HG03432 (cell line): ENCODE measurements at regions not wholly inside any gene's neighbourhood (a gene's known extent, or its start where the extent isn't known, plus 50 kb on each side); places are given as distances from the start of the nearest gene placed in this dataset.
"Not testable (repeated sequence)": the region's sequence is repeated elsewhere in the genome, so short reads cannot be mapped to it uniquely, and the experiment has no call there.

Source experiments
- ATAC-seq: cut with Tn5 transposase; IDR thresholded peaks from one replicate; pipeline ENCODE4 v1.9.1; 2021; ENCODE audit warnings: mild to moderate bottlenecking, moderate library complexity; ENCODE audit not compliant: unreplicated experiment

DNA sequence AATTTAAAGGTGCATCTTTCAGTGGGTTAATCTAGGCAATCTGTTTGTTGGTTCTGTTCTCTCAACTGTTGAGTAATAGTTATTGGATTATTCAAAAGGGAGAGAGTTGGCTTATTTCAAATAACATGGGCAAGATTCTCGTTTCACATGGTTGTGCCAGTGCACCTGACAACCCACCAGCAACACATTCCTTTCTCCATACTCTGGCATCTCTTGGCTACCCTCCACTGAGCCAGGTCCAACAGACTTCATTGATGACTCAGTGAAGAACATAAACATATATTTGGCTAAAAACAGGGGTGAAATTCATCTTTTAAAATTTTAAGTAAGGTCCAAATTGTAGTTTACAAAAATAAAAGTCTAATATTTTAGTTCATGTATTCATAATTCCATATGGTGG lies 967.2 kb downstream of the RPA4 start:
- no peak for ATAC-seq

DNA sequence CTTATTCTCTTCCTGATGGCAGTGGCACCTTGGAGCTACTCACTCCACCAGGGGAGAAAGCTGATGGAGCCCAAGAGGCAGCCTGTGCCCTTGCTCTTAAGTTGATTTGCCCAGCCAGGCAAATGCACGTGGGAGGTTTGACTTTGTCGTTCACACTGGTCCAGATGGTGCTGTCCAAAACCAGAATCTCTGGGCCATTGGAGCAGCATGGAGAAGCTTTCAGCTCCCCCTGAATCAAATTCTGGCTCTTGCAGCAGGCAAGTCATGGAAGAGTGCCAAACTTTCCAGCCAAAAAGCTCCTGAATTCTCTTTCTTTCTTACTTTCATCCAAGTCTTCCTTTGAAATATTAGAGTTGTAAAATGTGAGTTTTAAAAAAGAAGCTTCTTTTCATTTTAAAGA lies 970.4 kb downstream of the RPA4 start:
- ATAC-seq: no peak

DNA sequence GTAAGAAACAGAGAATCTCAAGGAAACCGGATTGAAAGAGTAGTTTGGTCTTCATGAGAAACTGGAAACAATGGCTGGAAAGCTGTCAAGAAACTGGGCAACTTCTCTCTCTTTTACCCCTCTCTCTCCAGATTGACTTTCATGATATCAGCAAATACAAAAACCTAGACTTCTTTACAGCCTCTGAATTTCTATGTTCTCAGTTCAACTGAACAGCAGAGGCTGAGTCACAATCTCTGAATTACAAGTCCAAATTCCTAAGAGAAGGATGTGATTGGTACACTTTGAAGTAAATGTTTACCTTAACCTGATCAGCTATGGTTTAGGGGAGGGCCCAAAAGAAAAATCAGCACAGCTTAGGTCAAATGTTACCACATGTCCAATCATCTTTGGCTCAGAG lies 974.9 kb downstream of the RPA4 start:
- ATAC-seq: no peak

DNA sequence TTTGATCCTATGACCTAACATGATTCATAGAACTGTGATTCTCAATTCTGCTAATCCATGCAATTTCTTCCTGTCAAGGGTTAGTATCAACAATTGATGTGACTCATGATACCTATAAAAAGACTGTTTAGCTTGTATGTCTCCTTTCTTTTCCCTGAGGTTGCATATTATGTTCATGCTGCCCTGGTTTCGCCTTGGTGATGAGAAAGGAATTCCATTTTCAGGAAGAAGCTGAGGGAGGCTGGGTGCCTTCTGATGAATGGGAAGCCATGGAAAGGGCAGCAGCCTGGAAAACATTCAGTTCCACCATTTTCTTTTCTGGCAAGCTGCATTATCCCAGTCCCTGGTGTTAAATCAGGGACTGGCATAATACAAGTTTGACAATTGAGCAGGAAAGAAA lies 976.5 kb downstream of the RPA4 start:
- ATAC-seq: no peak

DNA sequence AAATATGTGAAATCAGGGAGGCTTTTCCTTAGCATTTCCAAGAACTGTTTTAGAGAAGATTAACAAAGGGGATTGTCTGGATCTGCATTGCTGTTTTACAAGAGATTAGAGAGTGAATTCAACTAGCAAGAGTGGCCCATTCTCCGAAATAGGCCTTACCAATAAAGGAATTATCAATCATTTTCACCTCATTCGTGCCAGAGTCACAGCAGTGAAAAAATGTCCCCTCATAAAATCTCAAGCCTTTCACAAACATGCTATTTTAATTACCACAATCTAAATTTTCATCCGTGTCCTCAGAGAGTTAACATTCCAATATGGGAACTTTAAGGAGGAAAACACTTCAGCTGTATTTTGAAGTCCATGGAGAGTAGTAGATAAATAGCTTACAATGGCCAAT lies 979.6 kb downstream of the RPA4 start:
- no peak for ATAC-seq

DNA sequence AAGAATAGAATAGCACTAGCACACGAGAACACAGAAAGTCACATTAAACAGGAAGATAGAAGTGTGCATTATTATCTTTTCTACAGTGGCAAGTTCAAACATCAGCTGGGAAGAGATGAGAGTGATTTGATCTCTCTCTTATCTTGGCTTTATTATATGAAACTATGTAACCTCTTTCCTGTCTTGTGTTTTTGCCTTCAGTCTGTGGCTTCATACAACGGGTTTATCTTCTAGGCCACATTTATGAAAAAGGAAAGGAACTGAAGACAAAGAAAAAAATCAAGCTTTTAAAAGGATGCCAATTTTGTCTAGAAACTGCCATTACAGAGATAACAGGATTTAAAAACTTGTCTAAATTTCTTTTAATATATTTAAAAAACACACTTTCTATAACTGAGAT lies 983.6 kb downstream of the RPA4 start:
- no peak for ATAC-seq

DNA sequence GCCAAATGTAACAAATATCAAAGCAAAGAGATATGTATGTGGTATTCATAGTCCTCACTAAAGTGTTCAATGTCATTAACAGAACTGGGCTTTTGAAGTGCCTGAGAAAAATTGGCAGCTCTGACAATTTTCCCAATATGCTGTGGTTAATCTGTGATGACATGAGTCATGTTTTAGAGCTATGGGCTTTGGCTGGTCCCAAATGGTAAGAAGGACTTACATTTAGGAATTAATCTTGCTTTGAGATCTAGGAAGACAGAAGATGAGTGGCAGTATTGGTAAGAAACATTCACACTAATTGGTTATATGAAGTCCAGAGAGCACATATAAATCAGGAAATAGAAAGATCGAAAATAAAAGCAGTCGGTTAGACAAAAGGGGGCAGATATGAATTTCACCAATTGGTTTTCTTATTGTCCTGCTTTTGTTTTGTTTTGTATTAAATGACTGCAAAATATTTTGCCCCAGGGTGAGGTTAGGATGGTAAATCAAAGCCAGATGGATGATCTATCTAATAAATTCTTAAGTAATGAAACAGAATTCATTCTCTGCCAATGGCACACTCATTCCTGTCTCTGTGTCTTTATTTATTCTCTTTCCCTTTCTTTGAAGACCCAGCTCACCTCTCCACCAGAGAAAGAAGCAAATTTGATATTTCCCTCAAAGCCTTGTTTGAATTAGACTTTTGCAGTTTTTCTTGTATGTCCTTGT lies 993.1 kb downstream of the RPA4 start:
- ATAC-seq: no peak

DNA sequence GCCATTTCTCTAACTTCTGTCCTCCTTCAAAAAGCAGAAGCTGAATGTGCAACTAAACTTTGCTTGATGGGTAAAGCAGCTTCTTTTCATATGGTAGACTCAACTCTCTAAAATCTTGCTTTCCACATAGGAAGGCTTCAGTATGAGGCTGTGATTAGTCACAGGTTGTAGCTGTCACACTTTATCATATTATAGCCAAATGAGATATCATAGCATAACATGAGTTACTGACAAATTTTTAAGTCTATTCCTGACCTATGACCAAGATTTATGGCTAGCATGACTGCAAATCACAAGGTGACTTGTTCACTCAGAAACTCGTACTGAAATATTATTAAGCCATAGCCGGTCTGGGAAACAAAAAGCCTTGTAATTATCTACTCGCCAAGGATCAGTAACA lies 998.6 kb downstream of the RPA4 start:
- no peak for ATAC-seq

DNA sequence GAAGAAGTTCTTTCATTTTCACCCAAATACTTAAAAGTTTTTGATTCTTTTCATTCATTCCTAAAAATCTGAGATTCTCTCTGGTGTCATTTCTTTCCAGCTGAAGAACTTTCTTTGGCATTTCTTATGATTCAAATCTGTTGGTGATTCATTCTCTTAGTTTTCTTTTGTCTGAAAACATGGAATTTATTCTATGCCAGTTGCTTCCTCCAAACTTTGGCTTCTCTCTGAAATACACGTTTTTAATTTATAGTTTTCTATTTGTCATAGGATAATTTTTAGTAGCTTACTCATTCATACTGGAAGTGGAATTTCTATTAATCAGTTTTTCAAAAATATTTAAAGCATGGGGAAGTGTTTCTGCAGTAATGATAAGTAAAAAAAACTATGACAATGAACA lies 1012.0 kb downstream of the RPA4 start:
- no peak for ATAC-seq

DNA sequence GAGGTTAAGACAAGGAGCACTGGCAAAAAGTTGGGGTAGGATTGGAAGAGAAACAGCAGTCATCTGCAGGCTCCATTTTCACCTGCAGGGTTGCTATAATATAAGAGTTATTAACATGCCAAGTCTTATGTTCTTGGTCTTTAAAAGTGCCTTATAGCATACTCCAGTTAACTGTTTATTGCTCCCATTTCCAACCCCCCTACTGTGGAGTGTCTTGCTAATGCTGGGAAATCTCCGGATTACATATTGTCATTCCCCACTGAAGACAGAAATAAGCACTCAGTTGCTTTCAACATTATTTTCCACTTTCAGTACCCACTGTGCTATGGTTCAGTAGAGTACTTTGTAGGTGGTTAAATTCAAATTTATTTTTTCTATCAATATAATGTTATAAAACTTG lies 1014.3 kb downstream of the RPA4 start:
- ATAC-seq: no peak

DNA sequence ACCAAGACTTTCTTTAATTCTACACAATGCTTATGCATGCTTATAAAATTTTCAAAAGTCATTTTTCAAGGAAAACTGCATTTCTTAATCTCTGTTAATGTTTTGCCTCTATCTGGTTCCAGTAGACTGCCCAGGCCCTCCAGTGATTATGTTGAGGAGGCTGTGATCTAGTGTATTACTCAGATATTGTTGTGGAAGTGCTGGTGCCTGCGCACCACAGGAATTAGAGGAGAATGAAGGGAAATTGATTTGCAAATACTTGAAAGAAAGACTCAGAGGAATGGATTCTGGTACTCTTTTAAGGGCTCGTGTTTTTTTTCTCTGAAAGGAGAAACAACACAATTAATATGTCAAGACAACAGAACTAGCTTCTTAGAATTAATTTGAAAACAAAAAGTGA lies 1015.1 kb downstream of the RPA4 start:
- ATAC-seq: no peak

DNA sequence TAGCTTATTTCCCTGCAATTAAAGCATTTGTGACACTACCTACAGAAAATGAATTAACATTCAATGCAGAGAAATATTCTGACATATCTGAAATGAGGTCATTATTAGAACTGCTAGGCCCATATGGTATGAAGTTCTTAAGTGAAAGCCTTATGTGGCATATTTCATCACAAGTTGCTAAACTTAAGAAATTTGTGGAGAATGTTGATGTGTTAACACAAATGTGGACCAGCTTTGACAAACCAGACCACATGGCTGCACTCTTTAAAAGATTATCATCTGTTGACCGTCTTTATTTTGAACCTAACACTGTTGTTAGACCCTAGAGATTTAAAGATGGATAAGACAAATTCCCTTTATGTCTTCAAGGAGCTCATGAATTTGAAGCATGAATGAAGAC lies 1024.1 kb downstream of the RPA4 start:
- ATAC-seq: no peak

DNA sequence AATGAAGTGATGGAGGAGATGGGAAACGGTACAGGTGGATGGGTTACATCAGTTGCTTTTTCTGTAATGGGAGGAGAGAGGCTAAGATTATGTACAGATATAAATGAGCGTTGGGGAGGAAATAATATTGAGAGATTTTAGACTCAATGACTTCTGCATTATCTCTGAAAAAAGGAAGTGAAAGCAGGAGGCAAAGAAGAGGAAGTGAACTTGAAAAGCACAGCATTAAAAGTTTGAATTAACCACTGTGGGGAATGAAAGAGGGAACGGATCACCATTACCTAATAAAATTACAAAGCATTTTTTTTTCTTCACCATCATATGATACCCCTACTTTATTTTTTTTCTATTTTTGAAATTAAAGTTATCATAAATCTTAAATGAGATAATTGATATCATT lies 1025.5 kb downstream of the RPA4 start:
- ATAC-seq: peak; percentile 96

DNA sequence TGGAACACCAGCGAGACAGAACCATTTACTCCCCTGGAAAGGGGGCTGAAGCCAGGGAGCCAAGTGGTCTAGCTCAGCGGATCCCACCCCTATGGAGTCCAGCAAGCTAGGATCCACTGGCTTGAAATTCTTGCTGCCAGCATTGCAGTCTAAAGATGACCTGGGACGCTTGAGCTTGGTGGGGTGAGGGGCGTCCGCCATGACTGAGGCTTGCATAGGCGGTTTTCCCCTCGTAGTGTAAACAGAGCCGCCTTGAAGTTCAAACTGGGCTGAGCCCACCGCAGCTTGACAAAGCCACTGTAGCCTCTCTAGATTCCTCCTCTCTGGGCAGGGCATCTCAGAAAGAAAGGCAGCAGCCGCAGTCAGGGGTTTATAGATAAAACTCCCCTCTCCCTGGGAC lies 1031.7 kb downstream of the RPA4 start:
- not testable (repeated sequence) for ATAC-seq

DNA sequence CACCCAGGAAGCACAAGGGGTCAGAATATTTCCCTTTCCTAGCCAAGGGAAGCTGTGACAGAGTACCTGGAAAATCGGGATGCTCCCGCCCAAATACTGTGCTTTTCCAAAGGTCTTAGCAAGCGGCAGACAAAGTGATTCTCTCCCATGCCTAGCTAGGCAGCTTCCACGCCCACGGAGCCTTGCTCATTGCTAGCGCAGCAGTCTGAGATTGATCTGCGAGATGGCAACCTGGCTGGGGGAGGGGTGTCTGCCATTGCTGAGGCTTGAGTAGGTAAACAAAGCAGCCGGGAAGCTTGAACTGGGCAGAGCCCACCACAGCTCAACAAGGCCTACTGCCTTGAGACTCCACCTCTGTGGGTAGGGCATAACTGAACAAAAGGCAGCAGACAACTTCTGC lies 1037.5 kb downstream of the RPA4 start:
- not testable (repeated sequence) for ATAC-seq

DNA sequence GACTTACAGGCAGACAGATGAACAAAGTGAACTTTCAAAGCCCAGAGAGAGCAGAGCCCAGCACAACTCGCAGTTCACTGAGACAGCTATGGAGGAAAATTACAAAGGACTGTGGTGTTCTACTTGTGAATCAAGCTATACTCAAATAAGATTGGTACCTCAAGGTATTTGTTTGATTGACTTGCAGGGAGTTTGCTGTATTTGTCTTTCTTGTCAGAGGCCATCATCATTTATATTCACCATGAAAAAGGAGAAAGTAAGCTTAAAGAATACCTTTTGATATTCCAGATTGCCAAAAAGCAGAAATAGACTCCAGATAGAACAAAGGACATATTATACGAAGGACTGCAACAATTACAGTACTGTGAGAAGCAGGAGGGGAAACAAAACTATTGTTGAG lies 1047.9 kb downstream of the RPA4 start:
- no peak for ATAC-seq

DNA sequence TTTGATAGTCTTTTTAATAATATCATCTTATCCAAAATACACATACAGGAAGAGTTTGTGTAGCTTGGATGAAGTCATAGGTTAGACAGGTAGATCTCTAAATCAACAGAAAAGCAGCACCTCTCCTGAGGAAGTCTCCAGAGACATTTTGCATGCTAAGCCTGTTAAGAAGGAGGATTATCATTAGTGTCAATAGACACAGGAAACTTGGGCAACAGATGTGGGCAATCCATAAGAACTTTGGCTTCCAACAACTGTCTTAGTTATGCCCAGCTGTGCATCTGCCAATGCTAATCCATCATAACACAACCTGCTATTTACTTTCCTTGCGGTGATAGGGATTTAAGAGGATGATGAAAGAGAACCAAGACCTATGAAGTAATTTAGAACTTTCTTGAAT lies 1052.6 kb downstream of the RPA4 start:
- ATAC-seq: no peak

DNA sequence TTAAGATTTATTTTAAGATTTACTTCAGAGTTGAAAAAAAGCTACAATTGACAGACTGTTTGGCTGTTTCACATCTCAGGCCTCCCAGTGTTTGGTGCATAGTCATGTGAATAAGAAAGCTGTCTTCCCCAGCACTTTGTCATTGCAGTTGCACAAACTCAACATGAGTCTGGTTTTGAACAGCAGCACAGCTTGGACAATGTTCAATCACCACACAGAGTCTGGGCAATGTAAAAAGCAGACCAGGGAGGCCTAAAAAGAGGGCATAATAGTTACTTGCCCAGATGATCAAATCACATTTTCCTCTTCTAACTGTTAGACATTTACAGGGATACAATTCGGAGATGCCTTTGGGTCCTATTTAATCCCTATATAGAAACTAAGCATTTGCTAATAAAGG lies 1055.0 kb downstream of the RPA4 start:
- no peak for ATAC-seq

DNA sequence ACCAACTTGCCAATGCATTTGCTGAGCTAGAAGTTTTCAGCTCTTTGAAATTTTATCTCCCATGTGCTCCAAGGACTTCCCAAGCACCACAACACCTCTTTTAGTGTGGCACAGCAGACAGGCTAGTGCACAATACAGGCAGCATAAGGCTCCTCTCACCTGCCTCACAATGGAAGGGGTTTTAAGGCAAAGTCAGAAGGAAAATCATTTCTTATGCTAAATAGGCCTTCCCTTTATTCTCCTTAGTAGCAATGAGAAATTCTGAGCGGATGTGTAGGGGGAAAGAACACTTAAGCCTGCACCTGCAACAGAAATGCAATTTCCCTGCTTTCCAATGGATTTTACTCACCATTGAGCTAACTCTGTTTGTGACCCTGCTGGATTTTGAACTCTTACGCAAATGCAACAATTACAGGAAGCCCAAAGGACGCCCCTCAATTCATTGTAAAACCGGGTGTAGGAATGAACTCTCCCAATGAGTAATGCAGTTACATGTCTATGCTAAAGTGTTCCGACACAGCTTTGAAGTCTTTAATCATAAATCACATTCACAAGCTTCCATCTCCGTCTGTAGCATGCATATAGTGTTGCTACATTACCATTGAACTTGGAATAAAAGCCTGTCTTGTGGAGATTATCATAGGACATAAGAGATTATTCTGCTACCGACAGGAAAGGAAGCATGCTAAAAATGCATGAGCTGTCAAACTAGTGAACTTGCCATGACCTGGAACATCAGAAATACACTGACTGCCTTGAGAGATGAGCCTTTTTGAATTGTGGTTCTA lies 1084.9 kb downstream of the RPA4 start:
- no peak for ATAC-seq

DNA sequence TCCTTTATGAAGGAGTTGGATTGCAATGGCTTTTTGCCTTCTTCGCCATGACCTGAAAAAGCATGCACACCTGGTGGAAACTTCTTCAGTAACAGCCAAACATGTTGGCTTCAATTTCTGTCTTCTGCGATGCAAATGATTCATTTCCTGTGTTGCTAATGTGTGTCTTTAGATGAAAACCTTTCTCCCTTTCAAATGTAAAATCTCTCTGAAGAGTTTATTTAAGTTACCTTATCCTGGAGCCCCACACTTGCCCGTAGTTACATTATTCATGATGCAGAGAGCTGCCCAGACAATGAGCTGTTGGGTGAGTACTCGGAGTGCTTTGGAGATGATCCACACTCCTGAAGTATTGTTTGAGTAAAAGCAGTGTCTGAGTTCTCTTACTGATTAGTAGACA lies 1100.9 kb downstream of the RPA4 start:
- ATAC-seq: no peak

DNA sequence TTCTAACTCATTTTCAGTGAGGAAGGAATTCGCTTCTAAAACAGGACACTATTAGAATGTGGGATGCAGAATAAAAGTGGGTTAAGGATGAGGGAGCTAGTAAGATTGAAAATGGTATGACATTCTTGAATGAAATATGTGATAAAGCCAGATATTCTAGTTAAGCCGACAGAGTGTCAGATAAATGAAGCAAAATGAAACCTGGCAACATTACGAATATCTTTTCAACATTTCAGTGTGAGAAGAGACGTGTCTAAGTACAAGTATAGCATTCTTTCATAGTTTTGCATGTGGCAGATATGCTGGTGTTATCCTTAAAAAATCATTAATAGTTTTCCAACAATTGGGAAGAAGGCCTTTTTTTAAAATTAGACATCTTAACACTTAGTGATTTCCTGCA lies 1101.4 kb downstream of the RPA4 start:
- ATAC-seq: no peak

DNA sequence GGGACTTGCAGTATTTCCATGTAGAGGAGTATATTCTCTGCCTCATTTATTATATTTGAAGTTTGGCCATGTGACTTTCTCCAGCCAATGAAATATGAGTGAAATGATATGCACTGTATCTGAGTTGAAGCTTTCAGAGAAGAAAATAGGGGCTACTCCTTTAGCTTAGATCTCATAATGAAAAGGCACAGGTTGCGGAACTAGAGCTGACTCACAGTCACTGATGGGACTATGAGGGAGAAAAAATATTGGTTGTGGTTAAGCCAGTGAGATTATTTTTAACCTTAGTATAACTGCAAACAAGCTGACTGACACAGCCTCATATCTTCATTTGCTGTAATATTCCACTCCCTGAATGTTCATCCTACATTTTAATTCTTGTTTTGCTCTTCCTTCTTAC lies 1104.3 kb downstream of the RPA4 start:
- ATAC-seq: no peak

DNA sequence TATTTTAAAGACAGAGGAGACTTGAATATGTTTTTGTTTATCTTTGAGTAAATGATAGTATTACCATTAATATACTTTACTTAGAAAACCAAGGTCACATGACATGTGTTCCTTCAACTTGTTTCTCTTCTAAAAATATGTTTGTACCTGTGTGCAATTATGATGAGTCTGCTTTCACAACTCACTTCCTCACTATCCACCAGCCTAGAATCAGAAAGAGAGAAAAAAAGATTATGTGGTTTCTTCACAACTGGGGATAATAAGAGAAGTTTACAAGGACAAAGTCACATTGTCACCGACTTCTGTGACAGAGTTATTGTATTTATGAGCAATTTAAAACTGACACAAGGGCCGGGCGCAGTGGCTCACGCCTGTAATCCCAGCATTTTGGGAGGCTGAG lies 1112.1 kb downstream of the RPA4 start:
- no peak for ATAC-seq
